HEK293 (cell line): ENCODE measurements at regions not wholly inside any gene's neighbourhood (a gene's known extent, or its start where the extent isn't known, plus 50 kb on each side); places are given as distances from the start of the nearest gene placed in this dataset.

Experiments used
- CTCF ChIA-PET: fragments of 350-600 bp; formaldehyde crosslinking; extraction: SDS; loops from one replicate; lab custom pipeline; 2021; ENCODE audit warnings: antibody characterized with exemption; lab: Yijun Ruan, JAX
- POLR2A ChIA-PET: fragments of 300-600 bp; formaldehyde crosslinking; extraction: SDS; loops from one replicate; lab custom pipeline; 2020; ENCODE audit warnings: antibody characterized with exemption, inconsistent platforms; lab: Yijun Ruan, JAX
- H3K27ac ChIP-seq: fragments of 200-500 bp; sonication (Bioruptor generic); 2 replicates; pipeline ENCODE4 v1.5.1; 2014; ENCODE audit warnings: low read depth, low read length, control low read depth, inconsistent platforms; ENCODE audit errors: extremely low read depth
- H3K36me3 ChIP-seq, 2 experiments: fragments of 200-500 bp in 1 of 2; sonication (Bioruptor generic) in 1 of 2; 1 replicate in 1 of 2; 2 replicates in 1 of 2; pipeline ENCODE4 v1.5.1; 2014 to 2017; ENCODE audit warnings: inconsistent platforms in 2 of 2, low read length in 2 of 2; ENCODE audit not compliant: control insufficient read depth in 2 of 2, insufficient read depth in 1 of 2
- H3K4me1 ChIP-seq: fragments of 200-500 bp; sonication (Bioruptor generic); 2 replicates; pipeline ENCODE4 v1.5.1; 2014; ENCODE audit warnings: mild to moderate bottlenecking, low read length, inconsistent platforms; ENCODE audit not compliant: control insufficient read depth, insufficient read depth
- H3K4me3 ChIP-seq: 2 replicates; pipeline ENCODE4 v1.5.1; 2011; ENCODE audit warnings: low read depth, mild to moderate bottlenecking, control low read depth, low read length, moderate library complexity
- H3K9me3 ChIP-seq: fragments of 200-500 bp; sonication (Bioruptor generic); 2 replicates; pipeline ENCODE4 v1.5.1; 2014; ENCODE audit warnings: low read depth, low read length, inconsistent platforms; ENCODE audit not compliant: control insufficient read depth, insufficient read depth
- BCL11B ChIP-seq: fragments of 450-650 bp; formaldehyde crosslinking; IDR thresholded peaks from 2 replicates; pipeline ENCODE4 v1.5.1; 2016; ENCODE audit warnings: low read depth, missing biosample characterization, missing genetic modification characterization
- IKZF3 ChIP-seq: fragments of 450-650 bp; IDR thresholded peaks from 2 replicates; pipeline ENCODE4 v1.5.0; 2018; ENCODE audit warnings: missing biosample characterization, mild to moderate bottlenecking, missing genetic modification characterization, moderate library complexity
- MZF1 ChIP-seq: fragments of 450-650 bp; formaldehyde crosslinking; IDR thresholded peaks from 2 replicates; pipeline ENCODE4 v1.5.1; 2017; ENCODE audit warnings: missing biosample characterization, missing genetic modification characterization, borderline replicate concordance
- RBAK ChIP-seq: fragments of 450-650 bp; formaldehyde crosslinking; IDR thresholded peaks from 2 replicates; pipeline ENCODE4 v1.5.1; 2016; ENCODE audit warnings: missing biosample characterization, missing genetic modification characterization
- REPIN1 ChIP-seq: fragments of 450-650 bp; formaldehyde crosslinking; IDR thresholded peaks from 2 replicates; pipeline ENCODE4 v1.5.1; 2017; ENCODE audit warnings: missing biosample characterization, missing genetic modification characterization, low read depth
- TCF7L2 ChIP-seq: IDR thresholded peaks from 2 replicates; pipeline ENCODE4 v1.6.1; 2011; ENCODE audit warnings: low read depth, mild to moderate bottlenecking, inconsistent platforms, low read length, moderate library complexity, borderline replicate concordance
- TRIM28 ChIP-seq: IDR thresholded peaks from 2 replicates; pipeline ENCODE4 v1.6.1; 2011; ENCODE audit warnings: low read length, control low read depth, borderline replicate concordance
- ZBTB17 ChIP-seq: fragments of 450-650 bp; formaldehyde crosslinking; IDR thresholded peaks from 2 replicates; pipeline ENCODE4 v1.5.1; 2016; ENCODE audit warnings: missing biosample characterization, missing genetic modification characterization
- ZFP41 ChIP-seq: fragments of 450-650 bp; formaldehyde crosslinking; IDR thresholded peaks from 2 replicates; pipeline ENCODE4 v1.5.1; 2016; ENCODE audit warnings: missing biosample characterization, missing genetic modification characterization, borderline replicate concordance
- ZNF140 ChIP-seq: fragments of 450-650 bp; formaldehyde crosslinking; IDR thresholded peaks from 2 replicates; pipeline ENCODE4 v1.5.1; 2016; ENCODE audit warnings: missing biosample characterization, missing genetic modification characterization
- ZNF169 ChIP-seq: fragments of 450-650 bp; formaldehyde crosslinking; IDR thresholded peaks from 2 replicates; pipeline ENCODE4 v1.5.1; 2016; ENCODE audit warnings: missing biosample characterization, missing genetic modification characterization
- ZNF184 ChIP-seq: fragments of 450-650 bp; IDR thresholded peaks from 2 replicates; pipeline ENCODE4 v1.5.1; 2018; ENCODE audit warnings: missing biosample characterization, mild to moderate bottlenecking, missing genetic modification characterization
- ZNF19 ChIP-seq: fragments of 450-650 bp; formaldehyde crosslinking; IDR thresholded peaks from 2 replicates; pipeline ENCODE4; 2016; ENCODE audit warnings: missing biosample characterization, missing genetic modification characterization, low read depth
- ZNF2 ChIP-seq: fragments of 450-650 bp; formaldehyde crosslinking; IDR thresholded peaks from 2 replicates; pipeline ENCODE4 v1.5.1; 2016; ENCODE audit warnings: missing biosample characterization, missing genetic modification characterization
- ZNF221 ChIP-seq: fragments of 450-650 bp; formaldehyde crosslinking; IDR thresholded peaks from 2 replicates; pipeline ENCODE4 v1.5.1; 2017; ENCODE audit warnings: missing biosample characterization, missing genetic modification characterization, borderline replicate concordance
- ZNF274 ChIP-seq, 2 experiments: fragments of 200-500 bp in 1 of 2; fragments of 450-650 bp in 1 of 2; sonication (Bioruptor generic) in 1 of 2; formaldehyde crosslinking in 1 of 2; IDR thresholded peaks; 2 replicates each; pipeline versions ENCODE4 v1.5.1 to v1.6.1; 2014 to 2016; ENCODE audit warnings: borderline replicate concordance in 1 of 2, inconsistent platforms in 1 of 2, low read length in 1 of 2, missing biosample characterization in 1 of 2, missing genetic modification characterization in 1 of 2
- ZNF292 ChIP-seq: fragments of 450-650 bp; formaldehyde crosslinking; IDR thresholded peaks from 2 replicates; pipeline ENCODE4 v1.5.1; 2016; ENCODE audit warnings: low read depth, missing biosample characterization, missing genetic modification characterization, borderline replicate concordance
- ZNF404 ChIP-seq: fragments of 450-650 bp; formaldehyde crosslinking; IDR thresholded peaks from 2 replicates; pipeline ENCODE4 v1.5.1; 2017; ENCODE audit warnings: missing biosample characterization, missing genetic modification characterization
- ZNF416 ChIP-seq: fragments of 450-650 bp; formaldehyde crosslinking; IDR thresholded peaks from 2 replicates; pipeline ENCODE4 v1.5.1; 2016; ENCODE audit warnings: missing biosample characterization, missing genetic modification characterization
- ZNF549 ChIP-seq: fragments of 450-650 bp; IDR thresholded peaks from 2 replicates; pipeline ENCODE4 v1.5.1; 2018; ENCODE audit warnings: missing biosample characterization, missing genetic modification characterization, mild to moderate bottlenecking, inconsistent platforms, moderate library complexity
- ZNF585B ChIP-seq: fragments of 450-650 bp; formaldehyde crosslinking; IDR thresholded peaks from 2 replicates; pipeline ENCODE4 v1.5.1; 2016; ENCODE audit warnings: missing biosample characterization, missing genetic modification characterization
- ZNF660 ChIP-seq: fragments of 450-650 bp; IDR thresholded peaks from 2 replicates; pipeline ENCODE4 v1.5.1; 2018; ENCODE audit warnings: missing biosample characterization, mild to moderate bottlenecking, missing genetic modification characterization
- ZNF785 ChIP-seq: fragments of 450-650 bp; formaldehyde crosslinking; IDR thresholded peaks from 2 replicates; pipeline ENCODE4 v1.5.1; 2016; ENCODE audit warnings: missing biosample characterization, missing genetic modification characterization
- ZSCAN16 ChIP-seq: fragments of 450-650 bp; formaldehyde crosslinking; IDR thresholded peaks from 2 replicates; pipeline ENCODE4 v1.5.1; 2016; ENCODE audit warnings: missing biosample characterization, missing genetic modification characterization
- TF ChIP-seq, protein P1 (sequence below): fragments of 450-650 bp; formaldehyde crosslinking; IDR thresholded peaks from 2 replicates; pipeline ENCODE4 v1.5.1; 2017; ENCODE audit warnings: missing biosample characterization, missing genetic modification characterization
- TF ChIP-seq, protein P2 (sequence below): fragments of 450-650 bp; formaldehyde crosslinking; IDR thresholded peaks from 2 replicates; pipeline ENCODE4 v1.5.1; 2016; ENCODE audit warnings: missing biosample characterization, missing genetic modification characterization, low read depth
- TF ChIP-seq, protein P3 (sequence below): fragments of 450-650 bp; formaldehyde crosslinking; IDR thresholded peaks from 2 replicates; pipeline ENCODE4 v1.5.1; 2016; ENCODE audit warnings: missing biosample characterization, missing genetic modification characterization

DNA sequence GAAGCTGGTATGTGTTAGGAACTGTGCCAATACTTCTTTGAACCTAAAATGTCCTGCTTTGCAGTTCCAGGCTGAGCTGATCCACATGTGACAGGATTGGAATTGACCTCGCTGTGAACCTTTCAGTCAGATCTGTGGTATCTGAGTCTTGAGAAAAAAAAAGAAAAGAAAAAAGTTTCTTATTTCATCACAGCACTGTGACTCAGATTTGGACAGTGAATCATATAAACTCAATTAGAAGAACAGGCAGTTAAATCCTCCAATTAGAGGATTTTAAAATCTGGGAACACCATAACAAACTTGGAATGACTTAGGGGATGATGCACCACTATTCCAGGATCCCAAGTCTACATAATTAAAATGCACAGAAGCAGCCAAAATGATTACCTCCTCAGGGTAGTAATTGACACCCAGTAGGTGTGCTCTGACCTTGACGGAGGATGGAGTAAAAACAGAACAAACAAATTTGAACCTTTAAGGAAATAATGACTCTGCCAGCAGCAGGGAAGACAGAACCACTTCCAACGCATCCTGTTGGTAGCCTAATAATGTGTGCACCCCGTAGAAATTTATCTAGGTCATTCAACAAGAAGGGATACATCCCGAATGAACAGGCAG lies 57.8 kb upstream of the RAI14 start (continued):
- TF ChIP-seq, protein P1, sequence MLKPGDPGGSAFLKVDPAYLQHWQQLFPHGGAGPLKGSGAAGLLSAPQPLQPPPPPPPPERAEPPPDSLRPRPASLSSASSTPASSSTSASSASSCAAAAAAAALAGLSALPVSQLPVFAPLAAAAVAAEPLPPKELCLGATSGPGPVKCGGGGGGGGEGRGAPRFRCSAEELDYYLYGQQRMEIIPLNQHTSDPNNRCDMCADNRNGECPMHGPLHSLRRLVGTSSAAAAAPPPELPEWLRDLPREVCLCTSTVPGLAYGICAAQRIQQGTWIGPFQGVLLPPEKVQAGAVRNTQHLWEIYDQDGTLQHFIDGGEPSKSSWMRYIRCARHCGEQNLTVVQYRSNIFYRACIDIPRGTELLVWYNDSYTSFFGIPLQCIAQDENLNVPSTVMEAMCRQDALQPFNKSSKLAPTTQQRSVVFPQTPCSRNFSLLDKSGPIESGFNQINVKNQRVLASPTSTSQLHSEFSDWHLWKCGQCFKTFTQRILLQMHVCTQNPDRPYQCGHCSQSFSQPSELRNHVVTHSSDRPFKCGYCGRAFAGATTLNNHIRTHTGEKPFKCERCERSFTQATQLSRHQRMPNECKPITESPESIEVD (tag by site-specific recombination) = peak; percentile 85
- no peak for TF ChIP-seq ZNF140 (tag by site-specific recombination)
- TF ChIP-seq, protein P2, sequence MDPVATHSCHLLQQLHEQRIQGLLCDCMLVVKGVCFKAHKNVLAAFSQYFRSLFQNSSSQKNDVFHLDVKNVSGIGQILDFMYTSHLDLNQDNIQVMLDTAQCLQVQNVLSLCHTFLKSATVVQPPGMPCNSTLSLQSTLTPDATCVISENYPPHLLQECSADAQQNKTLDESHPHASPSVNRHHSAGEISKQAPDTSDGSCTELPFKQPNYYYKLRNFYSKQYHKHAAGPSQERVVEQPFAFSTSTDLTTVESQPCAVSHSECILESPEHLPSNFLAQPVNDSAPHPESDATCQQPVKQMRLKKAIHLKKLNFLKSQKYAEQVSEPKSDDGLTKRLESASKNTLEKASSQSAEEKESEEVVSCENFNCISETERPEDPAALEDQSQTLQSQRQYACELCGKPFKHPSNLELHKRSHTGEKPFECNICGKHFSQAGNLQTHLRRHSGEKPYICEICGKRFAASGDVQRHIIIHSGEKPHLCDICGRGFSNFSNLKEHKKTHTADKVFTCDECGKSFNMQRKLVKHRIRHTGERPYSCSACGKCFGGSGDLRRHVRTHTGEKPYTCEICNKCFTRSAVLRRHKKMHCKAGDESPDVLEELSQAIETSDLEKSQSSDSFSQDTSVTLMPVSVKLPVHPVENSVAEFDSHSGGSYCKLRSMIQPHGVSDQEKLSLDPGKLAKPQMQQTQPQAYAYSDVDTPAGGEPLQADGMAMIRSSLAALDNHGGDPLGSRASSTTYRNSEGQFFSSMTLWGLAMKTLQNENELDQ = no peak
- no peak for TF ChIP-seq ZNF221
- no peak for TF ChIP-seq ZNF585B
- no peak for TF ChIP-seq ZNF169 (tag by site-specific recombination)
- no peak for TF ChIP-seq ZNF274 (IDR thresholded peaks at IDR 0.05; ENCODE audit: low read length)
- TF ChIP-seq ZNF274 (tag by site-specific recombination; IDR thresholded peaks at IDR 0.05; ENCODE audit: borderline replicate concordance) = no peak
- TF ChIP-seq ZNF549 (tag by site-specific recombination) = no peak
- TF ChIP-seq ZNF184 = peak; percentile 78; the same call in 1 of the 2 replicates
- peak; percentile 78 for TF ChIP-seq IKZF3 (tag by site-specific recombination)
- TF ChIP-seq REPIN1 (tag by site-specific recombination) = no peak

DNA sequence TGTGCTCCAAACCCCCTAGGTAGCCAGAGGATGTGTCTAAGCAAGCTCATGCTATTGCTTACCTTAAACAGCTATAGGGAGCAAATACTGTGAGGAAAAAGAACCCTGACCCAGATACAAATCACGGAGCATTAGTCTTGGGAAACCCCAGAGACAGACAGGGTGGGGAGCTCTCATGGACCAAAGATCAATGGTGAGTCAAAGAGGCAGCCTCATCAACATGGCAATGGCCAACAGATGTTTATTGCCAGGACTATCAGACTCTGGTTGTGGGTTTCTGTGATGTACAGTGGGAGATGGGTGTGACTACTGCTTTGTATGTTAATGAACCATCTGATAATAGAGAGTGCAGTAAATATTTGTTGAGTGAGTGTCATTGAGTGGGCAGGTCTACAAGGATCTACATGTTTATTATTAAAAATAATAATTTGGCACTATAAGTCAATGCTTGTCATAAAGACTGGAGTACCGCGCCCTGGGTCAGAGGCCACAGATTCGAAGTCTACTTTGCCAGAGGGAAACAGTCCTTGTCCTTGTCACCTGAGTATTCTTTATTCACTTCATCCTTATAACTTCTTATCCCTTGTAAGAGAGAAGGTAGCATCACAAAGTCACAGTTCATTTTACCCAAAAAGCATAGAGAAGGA lies 56.5 kb upstream of the RAI14 start:
- no peaks in the 10 kb centered on the region for H3K9me3 ChIP-seq
- peaks cover 17% of the 10 kb centered on the region for H3K4me1 ChIP-seq
- ChIA-PET POLR2A (interaction anchor here (1.5 kb wide), 1 partner anchor 239 kb away, joined by 3 read pairs; the partner anchor contains the start of gene TTC23L), CTCF (no interaction called here)
- no peaks in the 10 kb centered on the region for H3K36me3 ChIP-seq
- no peak overlapping the region for H3K4me3 ChIP-seq
- no peak for TF ChIP-seq ZNF19 (tag by site-specific recombination)
- no peak for TF ChIP-seq ZNF2 (tag by site-specific recombination)
- no peak for TF ChIP-seq ZNF292
- no peak for TF ChIP-seq ZNF416
- TF ChIP-seq RBAK (tag by site-specific recombination) = no peak
- no peak for TF ChIP-seq ZNF785 (tag by site-specific recombination)
- TF ChIP-seq ZNF404 (tag by site-specific recombination) = no peak
- TF ChIP-seq TRIM28 = no peak
- TF ChIP-seq, protein P3, sequence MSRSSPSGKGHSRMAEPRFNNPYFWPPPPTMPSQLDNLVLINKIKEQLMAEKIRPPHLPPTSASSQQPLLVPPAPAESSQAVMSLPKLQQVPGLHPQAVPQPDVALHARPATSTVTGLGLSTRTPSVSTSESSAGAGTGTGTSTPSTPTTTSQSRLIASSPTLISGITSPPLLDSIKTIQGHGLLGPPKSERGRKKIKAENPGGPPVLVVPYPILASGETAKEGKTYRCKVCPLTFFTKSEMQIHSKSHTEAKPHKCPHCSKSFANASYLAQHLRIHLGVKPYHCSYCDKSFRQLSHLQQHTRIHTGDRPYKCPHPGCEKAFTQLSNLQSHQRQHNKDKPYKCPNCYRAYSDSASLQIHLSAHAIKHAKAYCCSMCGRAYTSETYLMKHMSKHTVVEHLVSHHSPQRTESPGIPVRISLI (tag by site-specific recombination) = no peak
- TF ChIP-seq ZNF660 (tag by site-specific recombination) = no peak
- TF ChIP-seq BCL11B (tag by site-specific recombination) = no peak
- no peak for TF ChIP-seq ZFP41 (tag by site-specific recombination)
- TF ChIP-seq MZF1 (tag by site-specific recombination) = no peak
- no peak for TF ChIP-seq ZSCAN16 (tag by site-specific recombination)
- no peak for TF ChIP-seq ZBTB17 (tag by site-specific recombination)
- TF ChIP-seq TCF7L2 = no peak
- H3K27ac ChIP-seq = no peak overlapping the region
